GM12878 (cell line): ENCODE measurements at regions not wholly inside any gene's neighbourhood (a gene's known extent, or its start where the extent isn't known, plus 50 kb on each side); places are given as distances from the start of the nearest gene placed in this dataset.

ENCODE experiments used
- ATAC-seq: fragments of 200-7000 bp; cut with Tn5 transposase; 3 replicates; pipeline ENCODE4 v1.9.1; 2020; ENCODE audit warnings: mild to moderate bottlenecking, moderate library complexity
- BruUV-seq: library from RNA; stranded (reverse); fragments of 400-500 nt; replicated peaks from 2 replicates; lab custom pipeline; 2021; lab: Mats Ljungman, UMichigan
- CTCF ChIA-PET: fragments of 300-600 bp; sonication (Branson Sonifier 250); formaldehyde crosslinking; extraction: SDS; loops from one replicate; lab custom pipeline; 2021; ENCODE audit warnings: inconsistent platforms; lab: Yijun Ruan, JAX
- POLR2A ChIA-PET: fragments of 350-600 bp; formaldehyde crosslinking; extraction: SDS; loops from one replicate; lab custom pipeline; 2021; ENCODE audit warnings: inconsistent platforms; lab: Charles Lee
- RAD21 ChIA-PET: fragments of 300-600 bp; sonication (Branson Sonifier 250); formaldehyde crosslinking; loops from one replicate; lab custom pipeline; 2023; ENCODE audit warnings: antibody characterized with exemption; ENCODE audit not compliant: unreplicated experiment; lab: Charles Lee
- SMC1A ChIA-PET: fragments of 300-600 bp; sonication (Branson Sonifier 250); formaldehyde crosslinking; loops from one replicate; lab custom pipeline; 2023; ENCODE audit not compliant: unreplicated experiment, uncharacterized antibody; lab: Charles Lee
- DNase-seq: peaks from one replicate; pipeline ENCODE4 v3.0.0-alpha.2; 2011; ENCODE audit warnings: low read depth, low spot score
- FAIRE-seq: peaks from 3 replicates; lab custom pipeline; 2011; peaks lifted over from hg19 to GRCh38; lab: Jason Lieb, UNC
- H2AFZ ChIP-seq: 2 replicates; pipeline ENCODE4 v1.6.0; 2011; ENCODE audit warnings: low read depth, low read length, control low read depth; ENCODE audit not compliant: control insufficient read depth
- H3K27ac ChIP-seq: 2 replicates; pipeline ENCODE4 v1.5.1; 2011; ENCODE audit warnings: control low read depth; ENCODE audit not compliant: control insufficient read depth, insufficient read depth
- H3K27me3 ChIP-seq, 2 experiments: replicated peaks in 1 of 2; 2 replicates each; pipeline versions ENCODE4 v1.6.0 to v1.6.1; 2011; ENCODE audit warnings: low read length in 1 of 2; ENCODE audit not compliant: control insufficient read depth in 2 of 2, insufficient read depth in 2 of 2
- H3K36me3 ChIP-seq, 2 experiments: 2 replicates each; pipeline ENCODE4 v1.5.1; 2011; ENCODE audit warnings: low read length in 1 of 2; ENCODE audit not compliant: control insufficient read depth in 2 of 2, insufficient read depth in 2 of 2
- H3K4me1 ChIP-seq: 2 replicates; pipeline ENCODE4 v1.6.1; 2011; ENCODE audit warnings: mild to moderate bottlenecking, low read length, moderate library complexity, mixed read lengths; ENCODE audit not compliant: control insufficient read depth, insufficient read depth
- H3K4me2 ChIP-seq: 2 replicates; pipeline ENCODE4 v1.6.0; 2011; ENCODE audit warnings: control low read depth; ENCODE audit not compliant: control insufficient read depth, insufficient read depth
- H3K4me3 ChIP-seq: fragments of 200-600 bp; sonication (generic); 2 replicates; pipeline ENCODE4 v1.5.1; 2016
- H3K79me2 ChIP-seq: 2 replicates; pipeline ENCODE4 v1.6.0; 2011; ENCODE audit warnings: low read length; ENCODE audit not compliant: control insufficient read depth, insufficient read depth
- H3K9ac ChIP-seq: 2 replicates; pipeline ENCODE4 v1.8.0; 2011; ENCODE audit warnings: low read length, control low read depth, mixed read lengths; ENCODE audit not compliant: control insufficient read depth, insufficient read depth
- H3K9me3 ChIP-seq: replicated peaks from 3 replicates; pipeline ENCODE4 v1.5.1; 2011; ENCODE audit warnings: mild to moderate bottlenecking, low read length; ENCODE audit not compliant: control insufficient read depth, insufficient read depth
- H4K20me1 ChIP-seq: 2 replicates; pipeline ENCODE4 v1.6.0; 2011; ENCODE audit not compliant: control insufficient read depth, insufficient read depth
- BHLHE40 ChIP-seq, 2 experiments: fragments of 450-650 bp in 1 of 2; IDR thresholded peaks; 2 replicates each; pipeline ENCODE4 v1.6.1; 2011 to 2017; ENCODE audit warnings: low read depth in 2 of 2, borderline replicate concordance in 1 of 2, improper control_type of control experiment in 1 of 2, low read length in 1 of 2, mild to moderate bottlenecking in 1 of 2
- DPF2 ChIP-seq: fragments of 450-650 bp; IDR thresholded peaks from 2 replicates; pipeline ENCODE4 v1.6.1; 2017; ENCODE audit warnings: mild to moderate bottlenecking
- EP300 ChIP-seq, 2 experiments: fragments of 150-350 bp in 1 of 2; IDR thresholded peaks; 2 replicates each; pipeline ENCODE4 v1.6.1; 2011 to 2012; ENCODE audit warnings: low read depth in 2 of 2, low read length in 2 of 2, borderline replicate concordance in 1 of 2, improper control_type of control experiment in 1 of 2, inconsistent platforms in 1 of 2; ENCODE audit not compliant: control insufficient read depth in 1 of 2
- FOXK2 ChIP-seq: fragments of 450-650 bp; IDR thresholded peaks from 2 replicates; pipeline ENCODE4 v1.6.1; 2017; ENCODE audit warnings: mild to moderate bottlenecking, moderate library complexity
- MTA2 ChIP-seq: fragments of 450-650 bp; IDR thresholded peaks from 2 replicates; pipeline ENCODE4 v1.6.1; 2016; ENCODE audit warnings: low read depth, mild to moderate bottlenecking, moderate library complexity
- MYB ChIP-seq: fragments of 150-350 bp; IDR thresholded peaks from 2 replicates; pipeline ENCODE4 v1.6.1; 2014; ENCODE audit warnings: mild to moderate bottlenecking, low read depth, low read length, borderline replicate concordance
- POLR2A ChIP-seq: IDR thresholded peaks from 2 replicates; pipeline ENCODE4 v1.6.1; 2011; ENCODE audit warnings: low read depth, mild to moderate bottlenecking, low read length
- SIX5 ChIP-seq: IDR thresholded peaks from 2 replicates; pipeline ENCODE4 v1.6.1; 2011; ENCODE audit warnings: mild to moderate bottlenecking, low read depth, low read length, moderate library complexity; ENCODE audit not compliant: severe bottlenecking
- SMAD5 ChIP-seq: IDR thresholded peaks from 2 replicates; pipeline ENCODE4 v1.6.1; 2016; ENCODE audit warnings: antibody characterized with exemption, low read depth
- ZBED1 ChIP-seq: IDR thresholded peaks from 2 replicates; pipeline ENCODE4 v1.6.1; 2016; ENCODE audit warnings: borderline replicate concordance
- ZNF217 ChIP-seq: fragments of 450-650 bp; IDR thresholded peaks from 2 replicates; pipeline ENCODE4 v1.6.1; 2017; ENCODE audit warnings: antibody characterized with exemption, mild to moderate bottlenecking
- WGBS: methylation state at CpG from one replicate; pipeline ENCODE4 v1.1.6; 2016; ENCODE audit warnings: low lambda C conversion rate; ENCODE audit not compliant: insufficient replicate concordance, insufficient coverage; ENCODE audit errors: missing lambda C conversion rate; 5-methylcytosine and 5-hydroxymethylcytosine counted together
- in situ Hi-C: fragments of 300-500 bp; cut with MboI; formaldehyde crosslinking; loops from 9 replicates; pipeline ENCODE4 v1.14.3; 2018; ENCODE audit warnings: mixed read lengths
- intact Hi-C: fragments of 100-400 bp; cut with micrococcal nuclease; formaldehyde crosslinking; loops from one replicate; pipeline ENCODE4 v1.14.2; 2022; ENCODE audit not compliant: unreplicated experiment
- TF ChIP-seq, protein P1 (sequence below): fragments of 450-650 bp; IDR thresholded peaks from 2 replicates; pipeline ENCODE4 v1.6.1; 2017; ENCODE audit warnings: mild to moderate bottlenecking, moderate library complexity
- TF ChIP-seq, protein P2 (sequence below): IDR thresholded peaks from 2 replicates; pipeline ENCODE4 v1.6.1; 2012; ENCODE audit warnings: mild to moderate bottlenecking, low read depth, low read length
- TF ChIP-seq, protein P3 (sequence below): IDR thresholded peaks from 2 replicates; pipeline ENCODE4 v1.6.1; 2011; ENCODE audit warnings: borderline replicate concordance, low read depth, mild to moderate bottlenecking, moderate library complexity, low read length; ENCODE audit not compliant: insufficient read depth, poor library complexity, severe bottlenecking
- TF ChIP-seq, protein P4 (sequence below): fragments of 450-650 bp; IDR thresholded peaks from 2 replicates; pipeline ENCODE4 v1.6.1; 2017; ENCODE audit warnings: mild to moderate bottlenecking

DNA sequence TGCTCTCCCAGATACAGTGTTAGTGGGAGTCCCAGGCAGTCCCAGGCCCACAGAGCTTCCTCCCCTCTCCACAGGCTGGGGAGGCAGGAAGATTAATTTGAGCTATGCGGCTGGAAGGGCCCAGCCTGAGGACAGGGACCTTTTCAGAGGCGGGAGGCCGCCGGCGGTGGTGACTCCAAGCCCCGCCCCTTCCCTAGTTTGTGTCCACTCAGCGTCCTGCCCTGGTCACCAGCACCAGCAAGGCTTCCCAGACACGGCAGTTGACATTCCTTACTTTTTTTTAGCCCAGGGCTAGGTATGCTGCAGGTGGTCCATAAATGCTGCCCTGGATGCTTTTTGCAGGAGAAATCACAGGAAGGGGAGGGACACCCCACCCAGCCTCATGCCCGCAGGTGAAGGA is 67.7 kb upstream of the LRPAP1 start:
- no peak overlapping the region for H2AFZ ChIP-seq
- H3K4me3 ChIP-seq, result no peak overlapping the region
- no peaks in the 10 kb centered on the region for H3K27me3 ChIP-seq
- WGBS, result 59% methylated on average over 9 of the region's 9 CpGs
- RAD21 ChIA-PET, result no interaction called here
- H3K4me2 ChIP-seq, result no peak overlapping the region
- POLR2A ChIA-PET, result no interaction called here
- H3K9ac ChIP-seq, result no peak overlapping the region
- no TSS peak for BruUV-seq
- SMC1A ChIA-PET, result no interaction called here
- H3K4me1 ChIP-seq, result no peaks in the 10 kb centered on the region
- H4K20me1 ChIP-seq, result no peaks in the 10 kb centered on the region
- DNase-seq (no peak), ATAC-seq (no peak), FAIRE-seq (no peak)
- intact Hi-C loops (no loop called here), in situ Hi-C loops (no loop called here)
- H3K79me2 ChIP-seq, result no peaks in the 10 kb centered on the region
- no peaks in the 10 kb centered on the region; the same call in 2 of the 3 replicates for H3K9me3 ChIP-seq
- H3K36me3 ChIP-seq, result no peaks in the 10 kb centered on the region
- H3K27ac ChIP-seq, result no peak overlapping the region
- TF ChIP-seq MYB (no peak), EP300 (IDR thresholded peaks at IDR 0.05; ENCODE audit: borderline replicate concordance in 1 of 2, control insufficient read depth in 1 of 2, low read depth in 2 of 2, low read length in 2 of 2) (no peak), BHLHE40 (IDR thresholded peaks at IDR 0.05; ENCODE audit: borderline replicate concordance in 1 of 2, low read depth in 2 of 2, low read length in 1 of 2) (no peak), DPF2 (no peak), SIX5 (no peak), SMAD5 (no peak), FOXK2 (no peak), ZBED1 (no peak), MTA2 (no peak), POLR2A (no peak), ZNF217 (no peak)
- TF ChIP-seq, protein P1, sequence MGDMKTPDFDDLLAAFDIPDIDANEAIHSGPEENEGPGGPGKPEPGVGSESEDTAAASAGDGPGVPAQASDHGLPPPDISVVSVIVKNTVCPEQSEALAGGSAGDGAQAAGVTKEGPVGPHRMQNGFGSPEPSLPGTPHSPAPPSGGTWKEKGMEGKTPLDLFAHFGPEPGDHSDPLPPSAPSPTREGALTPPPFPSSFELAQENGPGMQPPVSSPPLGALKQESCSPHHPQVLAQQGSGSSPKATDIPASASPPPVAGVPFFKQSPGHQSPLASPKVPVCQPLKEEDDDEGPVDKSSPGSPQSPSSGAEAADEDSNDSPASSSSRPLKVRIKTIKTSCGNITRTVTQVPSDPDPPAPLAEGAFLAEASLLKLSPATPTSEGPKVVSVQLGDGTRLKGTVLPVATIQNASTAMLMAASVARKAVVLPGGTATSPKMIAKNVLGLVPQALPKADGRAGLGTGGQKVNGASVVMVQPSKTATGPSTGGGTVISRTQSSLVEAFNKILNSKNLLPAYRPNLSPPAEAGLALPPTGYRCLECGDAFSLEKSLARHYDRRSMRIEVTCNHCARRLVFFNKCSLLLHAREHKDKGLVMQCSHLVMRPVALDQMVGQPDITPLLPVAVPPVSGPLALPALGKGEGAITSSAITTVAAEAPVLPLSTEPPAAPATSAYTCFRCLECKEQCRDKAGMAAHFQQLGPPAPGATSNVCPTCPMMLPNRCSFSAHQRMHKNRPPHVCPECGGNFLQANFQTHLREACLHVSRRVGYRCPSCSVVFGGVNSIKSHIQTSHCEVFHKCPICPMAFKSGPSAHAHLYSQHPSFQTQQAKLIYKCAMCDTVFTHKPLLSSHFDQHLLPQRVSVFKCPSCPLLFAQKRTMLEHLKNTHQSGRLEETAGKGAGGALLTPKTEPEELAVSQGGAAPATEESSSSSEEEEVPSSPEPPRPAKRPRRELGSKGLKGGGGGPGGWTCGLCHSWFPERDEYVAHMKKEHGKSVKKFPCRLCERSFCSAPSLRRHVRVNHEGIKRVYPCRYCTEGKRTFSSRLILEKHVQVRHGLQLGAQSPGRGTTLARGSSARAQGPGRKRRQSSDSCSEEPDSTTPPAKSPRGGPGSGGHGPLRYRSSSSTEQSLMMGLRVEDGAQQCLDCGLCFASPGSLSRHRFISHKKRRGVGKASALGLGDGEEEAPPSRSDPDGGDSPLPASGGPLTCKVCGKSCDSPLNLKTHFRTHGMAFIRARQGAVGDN, result no peak
- TF ChIP-seq, protein P2, sequence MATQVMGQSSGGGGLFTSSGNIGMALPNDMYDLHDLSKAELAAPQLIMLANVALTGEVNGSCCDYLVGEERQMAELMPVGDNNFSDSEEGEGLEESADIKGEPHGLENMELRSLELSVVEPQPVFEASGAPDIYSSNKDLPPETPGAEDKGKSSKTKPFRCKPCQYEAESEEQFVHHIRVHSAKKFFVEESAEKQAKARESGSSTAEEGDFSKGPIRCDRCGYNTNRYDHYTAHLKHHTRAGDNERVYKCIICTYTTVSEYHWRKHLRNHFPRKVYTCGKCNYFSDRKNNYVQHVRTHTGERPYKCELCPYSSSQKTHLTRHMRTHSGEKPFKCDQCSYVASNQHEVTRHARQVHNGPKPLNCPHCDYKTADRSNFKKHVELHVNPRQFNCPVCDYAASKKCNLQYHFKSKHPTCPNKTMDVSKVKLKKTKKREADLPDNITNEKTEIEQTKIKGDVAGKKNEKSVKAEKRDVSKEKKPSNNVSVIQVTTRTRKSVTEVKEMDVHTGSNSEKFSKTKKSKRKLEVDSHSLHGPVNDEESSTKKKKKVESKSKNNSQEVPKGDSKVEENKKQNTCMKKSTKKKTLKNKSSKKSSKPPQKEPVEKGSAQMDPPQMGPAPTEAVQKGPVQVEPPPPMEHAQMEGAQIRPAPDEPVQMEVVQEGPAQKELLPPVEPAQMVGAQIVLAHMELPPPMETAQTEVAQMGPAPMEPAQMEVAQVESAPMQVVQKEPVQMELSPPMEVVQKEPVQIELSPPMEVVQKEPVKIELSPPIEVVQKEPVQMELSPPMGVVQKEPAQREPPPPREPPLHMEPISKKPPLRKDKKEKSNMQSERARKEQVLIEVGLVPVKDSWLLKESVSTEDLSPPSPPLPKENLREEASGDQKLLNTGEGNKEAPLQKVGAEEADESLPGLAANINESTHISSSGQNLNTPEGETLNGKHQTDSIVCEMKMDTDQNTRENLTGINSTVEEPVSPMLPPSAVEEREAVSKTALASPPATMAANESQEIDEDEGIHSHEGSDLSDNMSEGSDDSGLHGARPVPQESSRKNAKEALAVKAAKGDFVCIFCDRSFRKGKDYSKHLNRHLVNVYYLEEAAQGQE, result no peak
- TF ChIP-seq, protein P3, sequence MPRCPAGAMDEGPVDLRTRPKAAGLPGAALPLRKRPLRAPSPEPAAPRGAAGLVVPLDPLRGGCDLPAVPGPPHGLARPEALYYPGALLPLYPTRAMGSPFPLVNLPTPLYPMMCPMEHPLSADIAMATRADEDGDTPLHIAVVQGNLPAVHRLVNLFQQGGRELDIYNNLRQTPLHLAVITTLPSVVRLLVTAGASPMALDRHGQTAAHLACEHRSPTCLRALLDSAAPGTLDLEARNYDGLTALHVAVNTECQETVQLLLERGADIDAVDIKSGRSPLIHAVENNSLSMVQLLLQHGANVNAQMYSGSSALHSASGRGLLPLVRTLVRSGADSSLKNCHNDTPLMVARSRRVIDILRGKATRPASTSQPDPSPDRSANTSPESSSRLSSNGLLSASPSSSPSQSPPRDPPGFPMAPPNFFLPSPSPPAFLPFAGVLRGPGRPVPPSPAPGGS, result no peak
- TF ChIP-seq, protein P4, sequence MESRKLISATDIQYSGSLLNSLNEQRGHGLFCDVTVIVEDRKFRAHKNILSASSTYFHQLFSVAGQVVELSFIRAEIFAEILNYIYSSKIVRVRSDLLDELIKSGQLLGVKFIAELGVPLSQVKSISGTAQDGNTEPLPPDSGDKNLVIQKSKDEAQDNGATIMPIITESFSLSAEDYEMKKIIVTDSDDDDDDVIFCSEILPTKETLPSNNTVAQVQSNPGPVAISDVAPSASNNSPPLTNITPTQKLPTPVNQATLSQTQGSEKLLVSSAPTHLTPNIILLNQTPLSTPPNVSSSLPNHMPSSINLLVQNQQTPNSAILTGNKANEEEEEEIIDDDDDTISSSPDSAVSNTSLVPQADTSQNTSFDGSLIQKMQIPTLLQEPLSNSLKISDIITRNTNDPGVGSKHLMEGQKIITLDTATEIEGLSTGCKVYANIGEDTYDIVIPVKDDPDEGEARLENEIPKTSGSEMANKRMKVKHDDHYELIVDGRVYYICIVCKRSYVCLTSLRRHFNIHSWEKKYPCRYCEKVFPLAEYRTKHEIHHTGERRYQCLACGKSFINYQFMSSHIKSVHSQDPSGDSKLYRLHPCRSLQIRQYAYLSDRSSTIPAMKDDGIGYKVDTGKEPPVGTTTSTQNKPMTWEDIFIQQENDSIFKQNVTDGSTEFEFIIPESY, result no peak
- CTCF ChIA-PET, result no interaction called here
